NCI-H2227 treated with DMSO at 0.1 percent for 48 hours (cell line): ENCODE measurements at regions not wholly inside any gene's neighbourhood (a gene's known extent, or its start where the extent isn't known, plus 50 kb on each side); places are given as distances from the start of the nearest gene placed in this dataset.

Experiments
- DNase-seq: peaks from one replicate; lab custom pipeline; 2025; lab: John Stamatoyannopoulos, UW

DNA sequence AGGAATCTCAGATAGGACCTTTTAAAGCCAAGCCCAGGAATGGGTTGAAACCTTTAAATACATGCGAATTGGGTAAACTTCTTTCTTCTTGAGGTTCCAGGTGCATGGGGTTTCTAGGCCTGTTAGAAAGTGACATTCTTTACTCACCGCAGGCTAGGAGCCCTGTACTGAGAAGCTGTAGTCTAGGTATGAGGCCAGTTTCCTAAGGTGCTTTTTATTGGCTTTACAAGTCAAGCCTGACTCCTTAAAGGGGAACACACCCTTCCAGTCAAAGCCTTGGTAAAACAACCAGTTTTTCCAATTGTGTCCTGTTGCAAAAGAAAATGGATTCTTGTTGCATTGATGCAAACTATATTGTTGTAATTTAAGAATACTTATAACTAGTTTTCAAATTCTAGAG, 76.1 kb upstream of the ATP11B start:
- DNase-seq: no peak

DNA sequence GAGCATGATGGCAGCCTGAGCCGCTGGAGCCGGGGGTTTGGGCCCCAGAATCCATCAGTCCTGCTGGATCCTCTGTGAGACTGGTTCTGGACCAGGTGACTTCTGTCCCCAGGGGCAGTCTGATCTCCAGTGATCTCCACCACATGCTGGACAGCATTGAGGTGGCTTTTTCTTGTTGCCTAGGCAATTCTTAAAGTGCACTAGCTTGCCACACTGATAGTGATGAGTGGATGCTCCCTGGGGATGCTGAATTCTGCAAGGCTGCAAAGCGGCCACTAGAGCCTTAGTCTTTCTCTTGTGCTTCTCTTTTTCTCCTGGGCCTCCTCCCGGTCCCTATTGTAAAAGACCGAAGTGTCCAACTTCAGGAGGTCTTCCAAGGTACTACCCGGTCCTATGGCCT, 70.4 kb upstream of the ATP11B start:
- DNase-seq: no peak

DNA sequence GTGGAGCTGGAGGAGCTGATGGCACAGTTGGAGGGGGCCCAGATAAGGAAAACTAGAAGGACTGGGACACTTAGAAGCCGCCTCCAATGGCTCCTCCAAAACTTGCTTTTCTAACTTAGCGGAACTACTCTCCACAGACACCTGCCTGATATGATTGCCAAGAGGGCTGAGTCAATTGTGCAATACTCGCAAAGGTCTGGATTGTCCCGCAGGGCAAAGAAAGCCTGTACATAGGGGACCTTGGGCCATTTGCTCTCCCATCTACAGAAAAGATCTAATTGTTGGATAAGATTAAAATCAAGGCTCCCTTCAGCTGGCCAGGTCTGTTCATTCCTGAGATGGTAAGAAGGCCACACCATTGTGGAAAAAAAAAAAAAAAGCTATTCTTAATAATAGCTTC, 69.7 kb upstream of the ATP11B start:
- DNase-seq: no peak

DNA sequence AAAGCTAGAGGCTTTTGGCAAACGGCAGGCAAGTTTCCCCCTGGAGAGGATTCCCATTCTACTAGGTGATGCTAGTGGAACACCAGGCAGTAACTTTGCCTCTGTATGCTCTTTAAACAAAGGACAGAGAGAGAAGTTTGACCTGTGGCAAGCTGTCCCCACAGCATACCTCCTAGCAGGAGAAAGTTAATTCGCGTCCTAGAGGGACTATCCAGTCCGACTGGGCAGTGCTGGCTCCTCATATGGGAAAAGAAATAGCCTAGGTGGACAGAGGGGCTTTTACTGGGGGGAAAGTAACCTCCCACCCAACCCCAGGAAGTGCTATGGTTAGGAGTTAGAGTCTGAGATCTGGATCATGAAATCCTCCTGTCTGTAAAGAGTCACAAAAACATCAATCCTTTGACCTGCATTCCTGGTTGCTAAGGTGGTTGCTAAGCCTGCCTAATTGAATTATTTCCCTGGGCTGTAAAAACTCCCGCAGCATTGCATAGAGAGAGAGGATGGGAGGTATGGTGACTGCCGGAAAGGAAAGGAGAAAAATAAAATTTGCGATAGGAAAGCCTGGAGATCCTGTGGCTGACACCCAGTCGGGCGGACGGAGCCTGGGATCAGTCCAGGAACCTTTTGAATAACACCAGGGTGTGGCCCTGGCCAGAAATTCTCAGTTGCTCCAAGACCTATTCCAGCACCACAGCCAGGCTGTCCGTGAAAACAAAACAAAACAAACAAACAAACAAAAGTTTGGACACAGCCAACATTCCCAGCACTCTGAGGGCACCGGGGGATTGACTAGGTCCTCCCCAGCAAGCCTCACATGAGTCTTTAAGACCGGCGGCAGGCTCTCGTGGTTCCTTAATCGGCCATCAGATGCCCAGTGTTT, 67.7 kb upstream of the ATP11B start:
- DNase-seq: no peak

DNA sequence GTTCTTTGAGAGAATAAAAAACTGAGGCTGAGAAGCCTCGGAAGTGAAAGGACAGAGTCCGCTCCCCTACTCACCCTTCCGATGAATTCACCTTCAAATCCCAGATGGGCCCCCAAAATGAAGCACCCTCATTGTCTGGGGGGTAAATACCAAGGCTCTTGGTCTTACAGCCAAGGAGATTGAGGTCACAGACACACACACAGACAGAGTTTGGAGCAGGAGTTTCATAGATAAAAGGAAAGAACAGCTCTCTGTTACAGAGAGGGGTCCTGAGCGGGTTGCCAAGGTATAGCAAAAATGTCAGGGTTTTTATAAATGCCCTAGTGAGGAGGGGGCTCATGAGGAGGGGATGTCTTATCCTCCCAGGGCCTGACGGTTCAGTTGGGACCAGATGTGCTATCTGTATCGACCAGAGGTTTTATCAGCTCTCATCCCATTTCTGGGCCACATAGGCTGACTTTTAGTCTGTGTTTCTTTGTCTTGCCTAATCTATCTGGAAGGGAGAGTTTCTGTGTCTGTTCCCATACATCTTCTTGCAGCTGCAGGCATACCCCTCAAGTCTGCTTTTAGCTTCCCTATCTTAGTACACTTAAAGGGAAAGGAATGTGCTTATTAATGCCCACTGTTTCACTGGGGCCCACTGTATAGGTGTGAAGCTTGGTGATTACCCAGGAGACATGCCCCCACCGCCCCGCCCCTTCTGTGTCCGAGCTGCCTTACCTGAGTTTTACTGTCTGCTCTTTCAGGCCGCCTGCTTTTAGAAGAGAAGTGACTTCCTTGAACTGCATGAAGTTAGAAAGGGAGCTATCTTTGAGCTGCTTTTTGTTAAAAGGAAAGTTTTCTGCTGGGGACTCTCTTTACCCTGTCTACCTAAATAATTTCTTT, 66.8 kb upstream of the ATP11B start:
- DNase-seq: no peak

DNA sequence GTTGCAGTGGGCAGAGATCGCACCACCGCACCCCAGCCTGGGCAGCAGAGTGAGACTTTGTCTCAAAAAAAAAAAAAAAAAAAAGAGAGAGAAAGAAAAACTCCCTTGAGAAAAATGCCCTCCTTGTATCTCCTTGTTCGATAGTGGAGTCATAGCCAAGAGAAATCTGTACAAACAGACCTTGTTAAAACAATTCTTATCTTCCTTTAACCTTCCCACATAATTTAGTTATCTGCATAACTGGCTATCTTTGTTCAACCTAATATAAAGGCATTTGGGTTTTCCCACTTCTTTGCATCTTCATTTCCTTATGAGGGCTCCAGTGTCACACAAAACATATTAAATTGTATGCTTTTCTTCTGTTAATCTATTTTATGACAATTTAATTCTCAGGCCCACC, 65.1 kb upstream of the ATP11B start:
- no peak for DNase-seq

DNA sequence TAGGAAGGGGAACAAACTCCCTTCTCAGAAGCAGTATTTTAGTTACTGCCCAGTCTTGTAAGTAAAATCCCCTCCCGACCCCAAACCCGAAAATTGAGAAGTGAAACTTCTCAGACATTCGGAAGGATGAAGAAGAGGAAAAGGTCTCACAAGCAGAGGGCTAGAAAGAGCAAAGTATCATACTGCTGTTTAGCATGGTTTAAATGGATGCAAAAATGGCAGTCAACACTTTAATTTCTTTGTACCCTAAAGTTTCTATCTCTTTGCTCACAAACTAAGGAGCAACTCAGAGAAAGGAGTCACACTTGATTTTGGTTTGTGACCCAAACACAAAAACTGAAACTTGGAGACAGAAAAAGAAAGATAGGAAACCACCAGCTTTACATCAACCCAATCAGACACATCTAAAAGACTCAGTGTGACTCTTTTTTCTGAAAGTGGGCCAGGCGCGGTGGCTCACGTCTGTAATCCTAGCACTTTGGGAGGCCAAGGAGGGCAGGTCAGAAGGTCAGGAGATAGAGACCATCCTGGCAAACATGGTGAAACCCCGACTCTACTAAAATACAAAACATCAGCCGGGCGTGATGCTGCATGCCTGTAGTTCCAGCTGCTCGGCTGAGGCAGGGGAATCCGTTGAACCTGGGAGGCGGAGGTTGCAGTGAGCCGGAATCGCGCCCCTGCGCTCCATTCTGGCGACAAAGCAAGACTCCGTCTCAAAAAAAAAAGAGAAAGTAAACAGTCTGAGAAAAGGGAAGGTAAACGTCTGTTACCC, 63.2 kb upstream of the ATP11B start:
- no peak for DNase-seq

DNA sequence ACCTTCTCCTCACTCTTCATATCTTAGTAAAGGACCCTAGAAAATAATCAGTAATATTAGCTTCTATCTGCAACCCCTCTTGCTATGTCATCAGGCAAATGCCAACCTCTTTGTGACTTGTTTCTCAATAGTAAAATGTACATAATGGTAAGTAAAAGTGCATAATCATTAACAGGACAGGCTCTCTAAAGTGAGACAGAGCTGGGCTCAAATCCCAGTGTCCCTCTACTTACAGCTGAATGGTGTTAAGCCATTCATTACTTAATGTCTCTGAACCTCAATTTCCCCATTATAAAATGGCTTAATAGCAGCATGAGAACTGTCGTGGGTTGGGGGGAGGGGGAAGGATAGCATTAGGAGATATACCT, 62.6 kb upstream of the ATP11B start:
- no peak for DNase-seq

DNA sequence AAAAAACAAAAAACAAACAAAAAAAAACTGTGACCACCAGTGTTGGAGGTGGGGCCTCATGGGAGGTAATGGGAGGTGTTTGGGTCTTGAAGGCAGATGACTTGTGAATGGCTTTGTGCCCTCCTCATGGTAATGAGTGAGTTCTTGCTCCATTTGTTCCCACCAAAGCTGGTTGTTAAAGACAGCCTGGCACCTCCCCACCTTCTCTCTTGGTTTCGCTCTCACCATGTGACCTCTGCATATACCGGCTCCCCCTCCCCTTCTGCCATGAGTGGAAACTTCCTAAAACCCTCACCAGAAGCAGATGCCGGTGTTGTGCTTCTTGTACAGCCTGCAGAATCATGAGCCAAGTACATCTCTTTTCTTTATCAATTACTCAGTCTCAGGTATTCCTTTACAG, 61.5 kb upstream of the ATP11B start:
- DNase-seq: no peak

DNA sequence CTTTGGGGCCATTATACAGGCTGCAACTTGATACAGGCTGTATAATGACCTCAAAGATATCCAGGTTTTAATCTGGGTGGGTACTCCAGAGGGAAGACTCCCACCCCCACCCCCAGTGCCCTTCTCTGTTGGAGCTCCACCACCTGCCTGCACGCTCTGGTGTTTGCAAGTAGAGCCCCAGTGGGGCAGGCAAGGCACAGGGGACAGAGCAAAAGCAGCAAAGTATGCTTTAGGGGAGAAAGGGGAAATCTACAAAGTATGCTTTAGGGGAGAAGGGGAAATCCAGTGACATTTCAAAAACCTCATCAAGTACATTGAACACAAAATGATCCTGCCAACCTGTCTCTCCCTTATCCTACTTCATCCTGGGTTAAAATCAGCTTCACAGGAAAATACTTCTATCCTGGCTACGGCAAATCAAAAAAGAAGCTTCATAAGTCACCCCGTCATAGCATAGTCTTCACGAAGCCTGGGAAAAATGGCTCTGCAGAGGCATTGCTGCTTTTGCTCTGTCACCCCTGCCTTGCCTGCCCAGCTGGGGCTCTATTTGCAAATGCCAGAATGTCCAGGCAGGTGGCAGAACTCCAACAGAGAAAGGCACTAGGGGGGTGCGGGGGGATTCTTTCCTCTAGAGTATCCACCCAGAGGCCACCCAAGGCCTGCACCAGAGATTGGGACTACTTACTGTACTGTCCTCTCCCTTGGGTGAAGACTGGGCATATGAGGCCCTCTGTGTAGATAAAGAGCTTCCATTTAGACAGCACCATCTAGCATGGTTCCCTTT, 60.9 kb upstream of the ATP11B start:
- no peak for DNase-seq

DNA sequence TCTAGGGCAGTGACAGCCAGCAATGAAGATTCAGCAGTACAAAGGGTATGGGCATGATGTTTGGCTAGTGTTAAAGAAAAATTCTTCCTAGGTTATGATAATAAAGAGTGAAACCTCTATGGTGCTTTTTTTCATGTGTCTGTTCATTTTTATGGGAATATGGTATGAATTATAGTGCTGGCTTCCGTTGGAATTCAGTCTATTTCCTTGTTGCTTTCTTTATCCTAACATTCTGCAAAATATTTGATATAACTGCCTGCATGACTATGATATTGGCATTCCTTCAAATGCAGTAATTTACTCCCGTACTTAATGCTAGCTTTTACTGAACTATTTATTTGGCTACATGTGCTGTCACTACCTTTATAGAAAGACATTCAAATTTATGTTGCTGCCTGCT, 57.6 kb upstream of the ATP11B start:
- no peak for DNase-seq

DNA sequence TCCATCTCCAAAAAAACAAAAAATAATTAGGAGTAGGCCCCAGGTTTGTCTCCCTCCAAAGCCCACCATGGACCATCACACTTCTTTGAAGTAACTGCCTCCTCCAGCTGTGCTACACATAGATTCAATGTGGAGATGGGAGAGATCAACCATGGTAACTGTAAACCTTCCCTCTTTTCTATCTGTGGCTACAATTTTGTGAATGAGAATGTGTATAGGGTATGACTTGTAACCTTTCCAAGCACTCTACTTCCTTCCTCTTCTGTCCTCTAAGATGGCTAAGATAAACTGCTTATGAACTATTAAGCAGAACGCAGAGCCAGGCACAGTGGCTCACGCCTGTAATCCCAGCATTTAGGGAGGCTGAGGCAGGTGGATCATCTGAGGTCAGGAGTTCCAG, 55.5 kb upstream of the ATP11B start:
- no peak for DNase-seq

DNA sequence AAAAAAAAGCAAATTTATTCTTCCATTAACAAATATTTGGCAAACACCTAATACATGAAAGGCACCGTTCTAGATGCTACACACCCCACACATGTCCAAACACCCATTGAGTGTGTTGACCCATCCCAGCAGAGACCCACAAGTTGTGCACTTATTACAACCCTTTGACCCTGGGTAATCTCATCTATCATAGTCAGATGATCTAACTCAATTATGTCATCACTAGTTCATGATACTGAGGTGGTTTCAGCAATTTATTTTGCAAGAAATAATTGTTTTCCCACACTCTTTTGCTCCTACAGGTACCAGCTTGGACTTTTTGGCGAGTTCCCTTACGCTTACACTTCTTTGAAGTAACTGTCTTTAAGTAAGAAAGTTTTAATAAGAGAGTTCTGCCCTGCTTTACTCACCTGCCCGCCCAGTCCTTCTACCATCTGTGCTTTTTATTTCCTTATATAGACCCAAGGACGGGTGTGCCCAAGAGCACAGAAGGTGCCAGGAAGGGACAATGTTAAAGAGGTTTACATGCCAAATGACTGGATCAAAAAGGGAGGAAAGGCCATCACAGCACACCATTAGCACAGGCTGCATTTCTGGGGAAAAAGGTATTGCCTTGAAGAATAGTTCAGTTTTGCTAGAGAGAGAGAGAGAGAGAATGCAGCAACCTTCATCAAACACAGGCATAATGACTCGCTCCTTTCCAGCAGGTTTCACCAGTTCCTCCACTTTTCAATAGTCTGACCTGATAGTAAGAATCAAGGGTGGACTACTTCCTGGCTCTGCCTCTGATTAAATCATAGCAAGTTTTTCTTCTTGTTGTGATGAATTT, 54.5 kb upstream of the ATP11B start:
- DNase-seq: no peak

DNA sequence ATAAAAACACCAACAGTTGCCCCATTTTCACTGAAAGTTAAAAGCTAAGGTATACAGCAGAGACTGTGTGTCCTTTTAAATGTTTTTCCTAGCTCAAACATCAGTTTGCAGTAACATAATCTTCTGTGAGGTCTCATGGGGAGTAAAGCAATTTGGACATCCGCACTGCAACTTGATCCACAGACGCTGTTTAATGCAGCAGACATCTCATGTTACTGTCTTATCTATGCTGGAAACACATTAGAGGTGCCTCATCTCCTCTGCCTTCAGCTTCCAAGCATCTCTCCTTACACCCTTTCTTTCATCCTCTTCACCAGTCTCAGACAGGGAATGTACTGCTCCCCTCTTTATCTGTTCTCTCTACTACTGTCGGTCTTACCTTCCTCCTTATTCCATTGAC, 53.7 kb upstream of the ATP11B start:
- DNase-seq: no peak

DNA sequence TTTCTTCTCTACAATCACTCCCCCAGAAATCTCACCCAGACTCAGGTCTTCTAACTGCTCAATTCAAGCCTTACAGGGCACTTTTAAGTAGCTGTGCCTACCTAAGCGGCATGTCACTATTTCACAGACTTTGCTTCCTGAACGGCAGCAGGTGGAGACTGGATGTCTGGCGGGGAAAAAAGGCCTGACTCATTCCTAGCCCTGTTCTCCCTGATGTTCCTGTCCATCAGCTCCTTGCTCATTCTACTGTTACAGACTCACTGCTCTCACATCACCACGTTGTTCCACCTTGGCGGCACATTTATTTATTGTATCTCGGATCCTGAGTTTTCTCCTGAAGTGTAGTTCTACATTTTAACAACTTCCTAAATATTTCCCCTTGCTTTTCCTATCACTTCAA, 52.6 kb upstream of the ATP11B start:
- no peak for DNase-seq

DNA sequence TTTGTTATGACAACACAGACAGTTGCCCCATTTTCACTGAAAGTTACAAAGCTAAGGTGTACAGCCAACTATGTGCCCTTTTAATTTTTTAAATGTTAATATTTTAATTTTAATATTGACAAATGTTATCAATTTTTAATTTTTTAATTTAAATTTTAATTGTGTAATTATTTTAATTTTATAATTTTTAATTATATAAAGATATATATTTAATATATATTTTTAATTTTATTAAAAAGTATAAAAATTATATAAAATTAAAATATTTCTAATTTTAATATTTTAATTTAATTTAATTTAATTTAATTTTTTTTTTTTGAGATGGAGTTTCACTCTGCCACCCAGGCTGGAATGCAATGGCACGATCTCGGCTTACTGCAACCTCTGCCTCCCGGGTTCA, 52.1 kb upstream of the ATP11B start:
- no peak for DNase-seq
